Keratinocyte (primary cell): ENCODE measurements at regions not wholly inside any gene's neighbourhood (a gene's known extent, or its start where the extent isn't known, plus 50 kb on each side); places are given as distances from the start of the nearest gene placed in this dataset.
"Not testable (repeated sequence)": the region's sequence is repeated elsewhere in the genome, so short reads cannot be mapped to it uniquely, and the experiment has no call there.

Experiments
- DNase-seq: peaks from one replicate; pipeline ENCODE4 v3.0.0-alpha.2; 2011; ENCODE audit warnings: low read depth, missing footprints, low spot score
- FAIRE-seq: peaks from 2 replicates; lab custom pipeline; 2011; peaks lifted over from hg19 to GRCh38; lab: Jason Lieb, UNC
- H2AFZ ChIP-seq: 2 replicates; pipeline ENCODE4 v1.6.0; 2012; ENCODE audit warnings: low read length, control low read depth, inconsistent platforms; ENCODE audit not compliant: control insufficient read depth
- H3K27ac ChIP-seq: 2 replicates; pipeline ENCODE4 v1.5.1; 2011; ENCODE audit warnings: low read length; ENCODE audit not compliant: control insufficient read depth, insufficient read depth
- H3K27me3 ChIP-seq: 3 replicates; pipeline ENCODE4 v1.6.0; 2011; ENCODE audit warnings: low read length; ENCODE audit not compliant: control insufficient read depth, insufficient read depth; ENCODE audit errors: extremely low read depth
- H3K36me3 ChIP-seq, 2 experiments: 2 replicates in 1 of 2; 3 replicates in 1 of 2; pipeline ENCODE4 v1.5.1; 2011; ENCODE audit warnings: low read length in 2 of 2, mild to moderate bottlenecking in 1 of 2; ENCODE audit not compliant: control insufficient read depth in 2 of 2, insufficient read depth in 2 of 2; ENCODE audit errors: extremely low read depth in 1 of 2
- H3K4me1 ChIP-seq: 3 replicates; pipeline ENCODE4 v1.5.1; 2011; ENCODE audit warnings: low read length; ENCODE audit not compliant: control insufficient read depth, insufficient read depth; ENCODE audit errors: extremely low read depth
- H3K4me2 ChIP-seq: 3 replicates; pipeline ENCODE4 v1.6.0; 2011; ENCODE audit warnings: low read depth, low read length; ENCODE audit not compliant: control insufficient read depth, insufficient read depth; ENCODE audit errors: extremely low read depth
- H3K4me3 ChIP-seq, 3 experiments: fragments of 200-600 bp in 1 of 3; sonication (generic) in 1 of 3; 2 replicates in 2 of 3; 3 replicates in 1 of 3; pipeline ENCODE4 v1.5.1; 2011 to 2016; ENCODE audit warnings: low read length in 3 of 3, mild to moderate bottlenecking in 3 of 3, control low read depth in 2 of 3, inconsistent platforms in 1 of 3, low read depth in 1 of 3, mixed read lengths in 1 of 3, mixed run types in 1 of 3, moderate library complexity in 1 of 3; ENCODE audit not compliant: control insufficient read depth in 2 of 3, insufficient read depth in 2 of 3; ENCODE audit errors: extremely low read depth in 1 of 3
- H3K79me2 ChIP-seq: 2 replicates; pipeline ENCODE4 v1.6.0; 2012; ENCODE audit warnings: low read length; ENCODE audit not compliant: control insufficient read depth, insufficient read depth
- H3K9ac ChIP-seq: 3 replicates; pipeline ENCODE4 v1.6.0; 2011; ENCODE audit warnings: low read length; ENCODE audit not compliant: control insufficient read depth, insufficient read depth; ENCODE audit errors: extremely low read depth
- H3K9me1 ChIP-seq: 3 replicates; pipeline ENCODE4 v1.6.0; 2011; ENCODE audit warnings: low read length; ENCODE audit not compliant: control insufficient read depth, insufficient read depth; ENCODE audit errors: extremely low read depth
- H3K9me3 ChIP-seq: 2 replicates; pipeline ENCODE4 v1.5.1; 2012; ENCODE audit warnings: low read depth, low read length; ENCODE audit not compliant: control insufficient read depth
- H4K20me1 ChIP-seq: 3 replicates; pipeline ENCODE4 v1.6.0; 2011; ENCODE audit warnings: low read length; ENCODE audit not compliant: control insufficient read depth, insufficient read depth; ENCODE audit errors: extremely low read depth
- CTCF ChIP-seq, 3 experiments: IDR thresholded peaks in 1 of 3; conservative IDR thresholded peaks in 1 of 3; optimal IDR thresholded peaks in 1 of 3; 2 replicates in 2 of 3; 3 replicates in 1 of 3; pipeline versions ENCODE3 to v1.5.1; 2011; ENCODE audit warnings: low read length in 3 of 3, mild to moderate bottlenecking in 3 of 3, moderate library complexity in 2 of 3, control low read depth in 1 of 3, inconsistent platforms in 1 of 3; ENCODE audit not compliant: insufficient read depth in 2 of 3; ENCODE audit errors: extremely low read depth in 1 of 3
- EZH2 ChIP-seq: IDR thresholded peaks from one replicate; pipeline ENCODE4 v1.6.1; 2012; ENCODE audit warnings: inconsistent platforms, mild to moderate bottlenecking, low read length, moderate library complexity
- dilution Hi-C: fragments of 300-500 bp; cut with MboI; formaldehyde crosslinking; loops from one replicate; pipeline ENCODE4 v1.7.0; 2020; ENCODE audit warnings: low sequenced_read_pairs; ENCODE audit not compliant: extremely low pct_ligation_motif_present

DNA sequence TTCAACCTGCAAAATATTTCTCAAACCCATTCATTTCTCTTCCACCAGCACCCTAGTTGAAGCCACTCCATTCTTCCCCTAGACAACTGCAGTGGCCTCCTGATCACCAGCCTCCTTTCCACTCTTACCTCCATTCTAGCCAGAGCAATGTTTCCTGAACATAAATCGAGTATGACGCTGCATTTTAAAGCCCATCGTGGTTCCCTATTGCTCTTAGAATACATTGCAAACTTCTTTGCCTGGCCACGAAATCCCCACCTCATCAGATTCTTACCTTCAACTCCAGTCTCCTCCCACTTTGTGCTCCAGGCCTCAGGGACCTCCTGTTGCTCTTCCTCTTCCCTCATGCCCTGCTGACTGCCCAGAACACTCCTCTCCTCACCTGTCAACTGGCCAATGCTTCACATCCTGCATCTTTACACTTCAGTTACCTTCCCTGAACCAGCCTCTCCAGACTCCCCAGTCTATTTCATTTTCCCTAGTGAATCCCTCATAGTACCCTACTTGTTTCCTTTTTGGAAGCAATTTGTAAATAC, 176.5 kb upstream of the CTAGE1 start:
- Histone ChIP-seq H3K79me2 (no peaks in the 10 kb centered on the region), H3K9me3 (no peaks in the 10 kb centered on the region), H3K4me2 (no peak overlapping the region), H3K27ac (no peak overlapping the region), H3K36me3 (no peaks in the 10 kb centered on the region), H3K4me1 (peaks cover 4% of the 10 kb centered on the region), H3K9me1 (no peaks in the 10 kb centered on the region), H3K4me3 (no peak overlapping the region), H3K27me3 (peaks cover 3% of the 10 kb centered on the region), H3K9ac (no peak overlapping the region), H4K20me1 (no peaks in the 10 kb centered on the region), H2AFZ (no peak overlapping the region)
- no peak for FAIRE-seq
- dilution Hi-C loops: no loop called here
- no peak for TF ChIP-seq EZH2
- TF ChIP-seq CTCF (optimal IDR thresholded peaks at IDR 0.05 in 1 of 3, IDR thresholded peaks at IDR 0.05 in 1 of 3, conservative IDR thresholded peaks at IDR 0.05 in 1 of 3; ENCODE audit: extremely low read depth in 1 of 3, insufficient read depth in 2 of 3, low read length in 3 of 3): no peak
- DNase-seq: no peak

GRCh38 chr18:22601481-22601880, 183.8 kb upstream of the CTAGE1 start:
- Histone ChIP-seq H3K9me1 (no peaks in the 10 kb centered on the region), H3K4me1 (peaks cover 5% of the 10 kb centered on the region), H3K9ac (no peak overlapping the region), H3K27ac (no peak overlapping the region), H3K79me2 (no peaks in the 10 kb centered on the region), H4K20me1 (no peaks in the 10 kb centered on the region), H3K4me3 (no peak overlapping the region), H3K4me2 (no peak overlapping the region), H3K9me3 (no peaks in the 10 kb centered on the region), H3K36me3 (no peaks in the 10 kb centered on the region), H3K27me3 (peaks cover 9% of the 10 kb centered on the region), H2AFZ (no peak overlapping the region)
- DNase-seq (no peak), FAIRE-seq (no peak)
- no peak for TF ChIP-seq EZH2
- no peak for TF ChIP-seq CTCF (optimal IDR thresholded peaks at IDR 0.05 in 1 of 3, IDR thresholded peaks at IDR 0.05 in 1 of 3, conservative IDR thresholded peaks at IDR 0.05 in 1 of 3; ENCODE audit: extremely low read depth in 1 of 3, insufficient read depth in 2 of 3, low read length in 3 of 3)
- dilution Hi-C loops: no loop called here

GRCh38 chr18:22602456-22602855, 184.7 kb upstream of the CTAGE1 start:
- H3K4me2 ChIP-seq, H2AFZ ChIP-seq, H4K20me1 ChIP-seq, H3K9me1 ChIP-seq, FAIRE-seq, H3K4me3 ChIP-seq, DNase-seq, H3K79me2 ChIP-seq, H3K27ac ChIP-seq, H3K36me3 ChIP-seq, H3K4me1 ChIP-seq, H3K9me3 ChIP-seq, H3K9ac ChIP-seq, dilution Hi-C loops: not testable (repeated sequence)
- peaks cover 11% of the 10 kb centered on the region for H3K27me3 ChIP-seq
